GM23338 (cell line): ENCODE measurements at regions not wholly inside any gene's neighbourhood (a gene's known extent, or its start where the extent isn't known, plus 50 kb on each side); places are given as distances from the start of the nearest gene placed in this dataset.

ENCODE experiments used
- ATAC-seq: fragments of 200-7000 bp; cut with Tn5 transposase; 3 replicates; pipeline ENCODE4 v1.9.1; 2020
- DNase-seq: peaks from one replicate; pipeline ENCODE4 v3.0.0-alpha.2; 2015; ENCODE audit warnings: low spot score
- H2AFZ ChIP-seq: fragments of 200-600 bp; sonication (generic); 2 replicates; pipeline ENCODE4 v1.8.0; 2016; ENCODE audit warnings: antibody characterized with exemption, mild to moderate bottlenecking, moderate library complexity
- H3F3A ChIP-seq: fragments of 200-600 bp; sonication (generic); replicated peaks from 2 replicates; pipeline ENCODE4 v1.8.0; 2017; ENCODE audit warnings: antibody characterized with exemption, mixed run types, low read depth
- H3K27ac ChIP-seq: fragments of 200-600 bp; sonication (generic); 2 replicates; pipeline ENCODE4 v1.6.1; 2016; ENCODE audit warnings: low read depth
- H3K27me3 ChIP-seq: fragments of 200-600 bp; sonication (generic); 2 replicates; pipeline ENCODE4 v1.8.0; 2016; ENCODE audit warnings: mild to moderate bottlenecking, mixed run types, moderate library complexity; ENCODE audit not compliant: insufficient read depth
- H3K36me3 ChIP-seq: fragments of 200-600 bp; sonication (generic); 2 replicates; pipeline ENCODE4 v1.8.0; 2016; ENCODE audit warnings: mild to moderate bottlenecking; ENCODE audit not compliant: insufficient read depth
- H3K4me1 ChIP-seq: fragments of 200-600 bp; sonication (generic); 2 replicates; pipeline ENCODE4 v1.8.0; 2016; ENCODE audit warnings: mild to moderate bottlenecking, moderate library complexity; ENCODE audit not compliant: insufficient read depth
- H3K4me2 ChIP-seq: fragments of 200-600 bp; sonication (generic); 2 replicates; pipeline ENCODE4 v1.7.1; 2017; ENCODE audit warnings: mixed run types
- H3K4me3 ChIP-seq: fragments of 200-600 bp; sonication (generic); 2 replicates; pipeline ENCODE4 v1.6.1; 2016; ENCODE audit warnings: mixed run types
- H3K79me2 ChIP-seq: fragments of 200-600 bp; sonication (generic); replicated peaks from 2 replicates; pipeline ENCODE4 v1.8.0; 2017; ENCODE audit warnings: mild to moderate bottlenecking; ENCODE audit not compliant: insufficient read depth
- H3K9me2 ChIP-seq: fragments of 200-600 bp; sonication (generic); 2 replicates; pipeline ENCODE4 v1.8.0; 2017; ENCODE audit not compliant: insufficient read depth
- H4K20me1 ChIP-seq: fragments of 200-600 bp; sonication (generic); replicated peaks from 2 replicates; pipeline ENCODE4 v1.8.0; 2017; ENCODE audit warnings: mild to moderate bottlenecking; ENCODE audit not compliant: insufficient read depth
- H3K27ac Mint-ChIP-seq: 2 replicates; pipeline ENCODE4 v1.8.0; 2020; ENCODE audit warnings: inconsistent platforms, mild to moderate bottlenecking, moderate library complexity, mixed read lengths
- H3K27me3 Mint-ChIP-seq: 3 replicates; pipeline ENCODE4 v1.8.0; 2022; ENCODE audit warnings: low read depth, mild to moderate bottlenecking, moderate library complexity, mixed read lengths, inconsistent platforms; ENCODE audit not compliant: insufficient read depth, poor library complexity
- H3K36me3 Mint-ChIP-seq: 3 replicates; pipeline ENCODE4 v1.8.0; 2021; ENCODE audit warnings: low read depth, mild to moderate bottlenecking, inconsistent platforms, moderate library complexity, mixed read lengths
- H3K4me1 Mint-ChIP-seq: 3 replicates; pipeline ENCODE4 v1.8.0; 2020; ENCODE audit warnings: mild to moderate bottlenecking, inconsistent platforms, mixed read lengths
- H3K4me3 Mint-ChIP-seq: 3 replicates; pipeline ENCODE4 v1.8.0; 2021; ENCODE audit warnings: moderate library complexity, mild to moderate bottlenecking, inconsistent platforms, mixed read lengths
- H3K9me3 Mint-ChIP-seq: 3 replicates; pipeline ENCODE4 v1.8.0; 2020; ENCODE audit warnings: moderate library complexity, mild to moderate bottlenecking, inconsistent platforms, mixed read lengths
- CREB1 ChIP-seq: fragments of 250-450 bp; sonication (Bioruptor Pico); IDR thresholded peaks from 2 replicates; pipeline ENCODE4 v1.5.0; 2020; ENCODE audit warnings: low read depth, mild to moderate bottlenecking, moderate library complexity
- CTCF ChIP-seq, 2 experiments: fragments of 200-600 bp in 1 of 2; sonication (generic) in 1 of 2; conservative IDR thresholded peaks; 2 replicates each; pipeline versions ENCODE4 v1.5.1 to v1.6.1; 2016 to 2017; ENCODE audit warnings: antibody characterized with exemption in 2 of 2, low read depth in 2 of 2, mild to moderate bottlenecking in 2 of 2, moderate library complexity in 1 of 2
- ETS1 ChIP-seq: IDR thresholded peaks from 2 replicates; pipeline ENCODE4 v1.6.1; 2016; ENCODE audit warnings: antibody characterized with exemption
- EZH2 ChIP-seq: fragments of 200-600 bp; sonication (generic); IDR thresholded peaks from one replicate; pipeline ENCODE4 v1.8.0; 2017; ENCODE audit warnings: antibody characterized with exemption, mild to moderate bottlenecking, low read depth; ENCODE audit not compliant: unreplicated experiment
- EZH2phosphoT487 ChIP-seq: fragments of 200-600 bp; sonication (generic); IDR thresholded peaks from one replicate; pipeline ENCODE4 v1.8.1; 2018; ENCODE audit warnings: antibody characterized with exemption; ENCODE audit not compliant: unreplicated experiment
- JUNB ChIP-seq: IDR thresholded peaks from one replicate; pipeline ENCODE4 v1.6.1; 2016; ENCODE audit warnings: antibody characterized with exemption; ENCODE audit not compliant: unreplicated experiment
- NANOG ChIP-seq: IDR thresholded peaks from 2 replicates; pipeline ENCODE4 v1.6.1; 2016; ENCODE audit warnings: antibody characterized with exemption, borderline replicate concordance
- POLR2AphosphoS5 ChIP-seq: IDR thresholded peaks from 2 replicates; pipeline ENCODE4 v1.6.1; 2016; ENCODE audit warnings: antibody characterized with exemption, low read depth
- REST ChIP-seq: IDR thresholded peaks from one replicate; pipeline ENCODE4 v1.6.1; 2018; ENCODE audit warnings: antibody characterized with exemption; ENCODE audit not compliant: unreplicated experiment
- ZNF114 ChIP-seq: fragments of 250-450 bp; sonication (Bioruptor Pico); IDR thresholded peaks from 2 replicates; pipeline ENCODE4 v1.5.0; 2020; ENCODE audit warnings: mild to moderate bottlenecking, moderate library complexity
- ZNF331 ChIP-seq: fragments of 250-450 bp; sonication (Bioruptor Pico); IDR thresholded peaks from 2 replicates; pipeline ENCODE4 v1.5.0; 2020; ENCODE audit warnings: low read depth, mild to moderate bottlenecking, moderate library complexity
- ZNF462 ChIP-seq: fragments of 250-450 bp; sonication (Bioruptor Pico); IDR thresholded peaks from 2 replicates; pipeline ENCODE4 v1.5.0; 2020; ENCODE audit warnings: mild to moderate bottlenecking, moderate library complexity

DNA sequence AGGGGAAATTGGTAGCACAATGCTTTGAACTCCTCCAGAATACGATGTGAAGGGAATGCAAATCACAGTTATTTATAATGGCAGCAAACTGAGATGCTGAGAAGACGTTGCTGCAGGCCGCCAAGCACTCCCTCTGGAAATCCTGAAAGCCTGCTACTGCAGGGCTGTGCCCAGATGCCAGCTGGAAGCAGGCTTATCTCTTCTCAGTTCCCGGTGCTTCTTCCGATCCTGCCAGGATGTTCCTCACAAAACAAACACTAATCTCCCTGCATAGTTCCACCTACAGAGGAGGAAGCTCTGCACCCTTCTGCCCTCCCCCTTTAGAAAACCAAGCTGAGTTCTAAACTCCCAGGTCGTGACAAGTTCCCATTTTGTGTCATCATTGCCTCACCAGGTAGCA lies 201.7 kb upstream of the BCL6 start (continued):
- TF ChIP-seq EZH2 (no peak), POLR2AphosphoS5 (no peak), NANOG (no peak)

DNA sequence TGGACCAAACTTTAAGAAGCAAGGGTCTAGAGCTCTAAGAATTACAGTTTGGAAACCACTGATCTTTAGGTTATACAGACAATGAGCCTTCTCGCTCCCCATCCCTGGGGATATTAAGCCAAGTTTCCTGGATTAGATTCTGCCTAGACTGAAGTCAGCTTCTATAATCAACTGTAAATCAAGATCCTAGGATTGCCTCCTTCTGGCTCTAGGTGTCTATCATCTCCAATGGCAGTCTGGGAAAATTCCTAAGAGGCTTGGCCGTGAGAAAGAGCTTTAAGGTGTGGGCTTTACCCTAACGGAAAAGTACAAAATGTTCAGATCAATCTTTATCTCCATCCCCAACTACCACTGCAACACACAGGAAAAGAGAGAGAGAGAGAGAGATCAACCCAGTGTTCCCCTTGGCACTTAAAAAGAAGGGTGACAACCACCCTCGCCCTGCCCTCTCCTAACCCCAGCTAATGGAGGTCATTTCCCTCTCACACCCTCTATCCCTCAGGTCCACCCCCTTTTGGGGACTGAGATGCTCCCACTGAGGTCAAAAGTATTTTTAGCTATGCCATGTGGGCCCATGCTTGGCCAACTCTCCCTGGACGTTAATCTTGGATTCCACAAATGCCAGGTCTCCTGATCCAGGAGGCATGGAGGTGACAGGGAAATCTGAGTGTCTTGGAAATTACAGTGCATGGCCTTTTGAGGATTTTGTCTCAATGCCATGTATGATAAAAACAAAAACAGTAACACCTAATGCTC lies 202.8 kb upstream of the BCL6 start:
- H3K27me3 ChIP-seq, result no peaks in the 10 kb centered on the region
- H3K9me2 ChIP-seq, result peaks cover 15% of the 10 kb centered on the region; the same call in 1 of the 2 replicates
- no peaks in the 10 kb centered on the region; the same call in 1 of the 2 replicates for H3K4me1 ChIP-seq
- Mint-ChIP-seq H3K9me3 (no peaks in the 10 kb centered on the region), H3K36me3 (no peaks in the 10 kb centered on the region), H3K4me1 (no peaks in the 10 kb centered on the region; the same call in 2 of the 3 replicates), H3K4me3 (no peak overlapping the region), H3K27me3 (peaks cover 4% of the 10 kb centered on the region), H3K27ac (no peak overlapping the region)
- no peaks in the 10 kb centered on the region for H3K36me3 ChIP-seq
- H3K4me2 ChIP-seq, result no peak overlapping the region
- no peak overlapping the region for H3K27ac ChIP-seq
- ATAC-seq (no peak), DNase-seq (no peak)
- no peaks in the 10 kb centered on the region for H3K79me2 ChIP-seq
- no peaks in the 10 kb centered on the region for H3F3A ChIP-seq
- no peaks in the 10 kb centered on the region for H4K20me1 ChIP-seq
- no peak overlapping the region for H3K4me3 ChIP-seq
- no peak overlapping the region; the same call in 1 of the 2 replicates for H2AFZ ChIP-seq
- TF ChIP-seq EZH2phosphoT487 (no peak), ZNF331 (CRISPR knock-in tag) (no peak), CTCF (conservative IDR thresholded peaks at IDR 0.05; ENCODE audit: low read depth in 2 of 2) (no peak), ZNF462 (CRISPR knock-in tag) (no peak), NANOG (no peak), CREB1 (no peak), ETS1 (no peak), JUNB (no peak), POLR2AphosphoS5 (no peak), EZH2 (no peak), REST (no peak), ZNF114 (CRISPR knock-in tag) (no peak)
